HepG2 (cell line): ENCODE measurements at regions not wholly inside any gene's neighbourhood (a gene's known extent, or its start where the extent isn't known, plus 50 kb on each side); places are given as distances from the start of the nearest gene placed in this dataset.

ENCODE experiments used
- ATAC-seq: fragments of 200-7000 bp; cut with Tn5 transposase; 3 replicates; pipeline ENCODE4 v1.9.1; 2020; ENCODE audit warnings: mild to moderate bottlenecking, moderate library complexity
- BruUV-seq: library from RNA; stranded (reverse); fragments of 400-500 nt; replicated peaks from 2 replicates; lab custom pipeline; 2021; lab: Mats Ljungman, UMichigan
- CTCF ChIA-PET: fragments of 300-600 bp; formaldehyde crosslinking; extraction: SDS; loops from one replicate; lab custom pipeline; 2021; ENCODE audit warnings: low total read pairs, inconsistent platforms, low intra/inter-chr PET ratio; lab: Yijun Ruan, JAX
- POLR2A ChIA-PET: fragments of 350-600 bp; sonication (Branson Sonifier 250); formaldehyde crosslinking; loops from one replicate; lab custom pipeline; 2020; ENCODE audit warnings: antibody characterized with exemption, inconsistent platforms; lab: Yijun Ruan, JAX
- DNase-seq: peaks from one replicate; pipeline ENCODE4 v3.0.0-alpha.2; 2015; ENCODE audit warnings: low spot score
- FAIRE-seq: peaks from 3 replicates; lab custom pipeline; 2011; peaks lifted over from hg19 to GRCh38; lab: Jason Lieb, UNC
- H2AFZ ChIP-seq: one replicate; pipeline ENCODE4 v1.6.1; 2011; ENCODE audit warnings: low read length, inconsistent platforms
- H3K27ac ChIP-seq: fragments of 300-600 bp; 3 replicates; pipeline ENCODE4 v1.8.0; 2011; ENCODE audit warnings: mixed run types, mild to moderate bottlenecking, mixed read lengths, low read length, inconsistent platforms; ENCODE audit not compliant: insufficient read depth; ENCODE audit errors: extremely low read length
- H3K27me3 ChIP-seq, 2 experiments: fragments of 200-600 bp in 1 of 2; 2 replicates in 1 of 2; 3 replicates in 1 of 2; pipeline versions ENCODE4 v1.6.0 to v1.8.0; 2011; ENCODE audit warnings: low read length in 2 of 2, mild to moderate bottlenecking in 2 of 2, moderate library complexity in 2 of 2, inconsistent platforms in 1 of 2; ENCODE audit not compliant: insufficient read depth in 2 of 2, control insufficient read depth in 1 of 2
- H3K36me3 ChIP-seq, 2 experiments: fragments of 200-600 bp in 1 of 2; replicated peaks in 1 of 2; 2 replicates in 1 of 2; 3 replicates in 1 of 2; pipeline versions ENCODE4 v1.5.1 to v1.8.0; 2011; ENCODE audit warnings: low read length in 2 of 2, inconsistent platforms in 1 of 2; ENCODE audit not compliant: insufficient read depth in 2 of 2, control insufficient read depth in 1 of 2
- H3K4me1 ChIP-seq: 2 replicates; pipeline ENCODE4 v1.5.1; 2012; ENCODE audit warnings: low read length, inconsistent platforms; ENCODE audit not compliant: insufficient read depth
- H3K4me2 ChIP-seq: 2 replicates; pipeline ENCODE4 v1.6.0; 2011; ENCODE audit warnings: low read depth, low read length, inconsistent platforms
- H3K4me3 ChIP-seq, 3 experiments: fragments of 200-600 bp in 1 of 3; sonication (generic), shearing (Covaris generic) in 1 of 3; replicated peaks in 1 of 3; 2 replicates each; pipeline ENCODE4 v1.5.1; 2011 to 2016; ENCODE audit warnings: low read length in 3 of 3, inconsistent platforms in 2 of 3, low read depth in 2 of 3, mild to moderate bottlenecking in 2 of 3, control low read depth in 1 of 3, mixed read lengths in 1 of 3; ENCODE audit not compliant: insufficient read depth in 1 of 3
- H3K79me2 ChIP-seq: one replicate; pipeline ENCODE4 v1.6.1; 2011; ENCODE audit warnings: low read length, inconsistent platforms; ENCODE audit not compliant: insufficient read depth
- H3K9ac ChIP-seq: 2 replicates; pipeline ENCODE4 v1.6.0; 2011; ENCODE audit warnings: mild to moderate bottlenecking, low read depth, low read length, inconsistent platforms; ENCODE audit not compliant: insufficient read depth
- H3K9me3 ChIP-seq: 2 replicates; pipeline ENCODE4 v1.5.1; 2012; ENCODE audit warnings: mild to moderate bottlenecking, low read length
- H4K20me1 ChIP-seq: 2 replicates; pipeline ENCODE4 v1.6.0; 2011; ENCODE audit warnings: inconsistent platforms, mild to moderate bottlenecking, low read length, moderate library complexity; ENCODE audit not compliant: insufficient read depth
- HIVEP1 ChIP-seq: sonication (generic); formaldehyde crosslinking; IDR thresholded peaks from 2 replicates; pipeline ENCODE4 v1.4.0; 2020; ENCODE audit warnings: mild to moderate bottlenecking, missing genetic modification reagents
- MYNN ChIP-seq: sonication (generic); formaldehyde crosslinking; IDR thresholded peaks from 2 replicates; pipeline ENCODE4 v1.4.0; 2020; ENCODE audit warnings: mild to moderate bottlenecking, low read depth, missing genetic modification reagents
- NFE2L1 ChIP-seq: sonication (generic); formaldehyde crosslinking; IDR thresholded peaks from 2 replicates; pipeline ENCODE4 v1.4.0; 2020; ENCODE audit warnings: missing genetic modification reagents, mild to moderate bottlenecking, borderline replicate concordance
- NFKB2 ChIP-seq: sonication (generic); formaldehyde crosslinking; IDR thresholded peaks from 2 replicates; pipeline ENCODE4 v1.4.0; 2020; ENCODE audit warnings: missing genetic modification reagents, borderline replicate concordance
- NR1H2 ChIP-seq: sonication (generic); formaldehyde crosslinking; IDR thresholded peaks from 2 replicates; pipeline ENCODE4 v1.8.1; 2022; ENCODE audit warnings: low read depth, missing genetic modification reagents, borderline replicate concordance
- POLR2G ChIP-seq: fragments of 200-400 bp; formaldehyde crosslinking; IDR thresholded peaks from 2 replicates; pipeline ENCODE4 v1.6.1; 2018; ENCODE audit warnings: mild to moderate bottlenecking, low read depth, low read length, moderate library complexity
- ZFP37 ChIP-seq: sonication (generic); formaldehyde crosslinking; IDR thresholded peaks from 2 replicates; pipeline ENCODE4 v1.4.0; 2020; ENCODE audit warnings: missing genetic modification reagents, borderline replicate concordance
- ZNF230 ChIP-seq: sonication (generic); formaldehyde crosslinking; IDR thresholded peaks from 2 replicates; pipeline ENCODE4 v1.4.0; 2020; ENCODE audit warnings: mild to moderate bottlenecking, missing genetic modification reagents
- ZNF558 ChIP-seq: sonication (generic); formaldehyde crosslinking; IDR thresholded peaks from 2 replicates; pipeline ENCODE4 v1.9.0; 2022; ENCODE audit warnings: mild to moderate bottlenecking, missing genetic modification reagents, borderline replicate concordance
- ZNF567 ChIP-seq: sonication (generic); formaldehyde crosslinking; IDR thresholded peaks from 2 replicates; pipeline ENCODE4 v1.8.1; 2023; ENCODE audit warnings: mild to moderate bottlenecking, missing genetic modification reagents, borderline replicate concordance
- ZNF672 ChIP-seq: sonication (generic); formaldehyde crosslinking; IDR thresholded peaks from 2 replicates; pipeline ENCODE4 v1.8.1; 2022; ENCODE audit warnings: missing genetic modification reagents
- WGBS: methylation state at CpG from one replicate; pipeline ENCODE4 v1.1.6; 2017; ENCODE audit warnings: low lambda C conversion rate; 5-methylcytosine and 5-hydroxymethylcytosine counted together
- in situ Hi-C: cut with HindIII; loops from 2 replicates; pipeline ENCODE4 v1.10.0; 2017; ENCODE audit warnings: low pct_unique_long_range_greater_than_20kb; ENCODE audit not compliant: extremely low pct_ligation_motif_present
- intact Hi-C: fragments of 100-400 bp; cut with micrococcal nuclease; formaldehyde crosslinking; loops from one replicate; pipeline ENCODE4 v1.10.0; 2022; ENCODE audit not compliant: unreplicated experiment
- TF ChIP-seq, protein P1 (sequence below): sonication (generic); formaldehyde crosslinking; IDR thresholded peaks from 2 replicates; pipeline ENCODE4 v1.4.0; 2020; ENCODE audit warnings: mild to moderate bottlenecking, missing genetic modification reagents
- TF ChIP-seq, protein P2 (sequence below): sonication (generic); formaldehyde crosslinking; IDR thresholded peaks from 2 replicates; pipeline ENCODE4 v1.4.0; 2020; ENCODE audit warnings: missing genetic modification reagents, borderline replicate concordance

DNA sequence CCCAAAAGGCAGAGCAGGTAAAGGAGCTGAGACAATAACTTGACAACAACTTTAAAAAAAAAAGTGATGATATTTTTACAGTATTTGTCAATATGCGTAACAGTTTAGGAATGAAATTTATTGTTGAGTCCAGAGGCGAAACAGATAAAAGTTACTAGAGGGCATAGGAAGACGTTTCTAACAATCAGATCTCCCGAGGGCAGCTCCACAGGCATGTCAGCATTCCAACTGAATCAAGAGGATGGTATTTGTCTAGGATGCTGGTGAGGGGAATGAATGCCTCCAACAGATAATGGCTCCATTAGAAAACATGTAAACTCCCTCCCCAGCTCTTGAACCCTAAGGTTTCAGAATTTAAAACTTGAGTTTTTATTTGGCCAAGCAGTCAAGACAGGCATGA, 733.9 kb upstream of the SORCS1 start:
- Histone ChIP-seq H3K9ac (no peak overlapping the region), H3K27me3 (no peaks in the 10 kb centered on the region), H3K27ac (no peak overlapping the region), H3K9me3 (peaks cover 94% of the 10 kb centered on the region), H3K36me3 (no peaks in the 10 kb centered on the region), H2AFZ (no peak overlapping the region), H4K20me1 (no peaks in the 10 kb centered on the region), H3K4me3 (no peak overlapping the region), H3K4me1 (no peaks in the 10 kb centered on the region), H3K79me2 (no peaks in the 10 kb centered on the region), H3K4me2 (no peak overlapping the region)
- ChIA-PET POLR2A (no interaction called here), CTCF (no interaction called here)
- WGBS = 3% methylated on average over 4 of the region's 4 CpGs
- no TSS peak for BruUV-seq
- FAIRE-seq (no peak), ATAC-seq (no peak), DNase-seq (no peak)
- TF ChIP-seq NFKB2 (CRISPR knock-in tag) = no peak
- no peak for TF ChIP-seq NR1H2
- TF ChIP-seq ZFP37 = no peak
- no peak for TF ChIP-seq HIVEP1 (CRISPR knock-in tag)
- no peak for TF ChIP-seq NFE2L1 (CRISPR knock-in tag)
- TF ChIP-seq, protein P1, sequence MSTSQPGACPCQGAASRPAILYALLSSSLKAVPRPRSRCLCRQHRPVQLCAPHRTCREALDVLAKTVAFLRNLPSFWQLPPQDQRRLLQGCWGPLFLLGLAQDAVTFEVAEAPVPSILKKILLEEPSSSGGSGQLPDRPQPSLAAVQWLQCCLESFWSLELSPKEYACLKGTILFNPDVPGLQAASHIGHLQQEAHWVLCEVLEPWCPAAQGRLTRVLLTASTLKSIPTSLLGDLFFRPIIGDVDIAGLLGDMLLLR (CRISPR knock-in tag) = no peak
- TF ChIP-seq ZNF672 (CRISPR knock-in tag) = no peak
- TF ChIP-seq ZNF567 (CRISPR knock-in tag) = no peak
- TF ChIP-seq POLR2G = no peak
- no peak for TF ChIP-seq ZNF230
- TF ChIP-seq ZNF558 = no peak
- no peak for TF ChIP-seq MYNN (CRISPR knock-in tag)
- TF ChIP-seq, protein P2, sequence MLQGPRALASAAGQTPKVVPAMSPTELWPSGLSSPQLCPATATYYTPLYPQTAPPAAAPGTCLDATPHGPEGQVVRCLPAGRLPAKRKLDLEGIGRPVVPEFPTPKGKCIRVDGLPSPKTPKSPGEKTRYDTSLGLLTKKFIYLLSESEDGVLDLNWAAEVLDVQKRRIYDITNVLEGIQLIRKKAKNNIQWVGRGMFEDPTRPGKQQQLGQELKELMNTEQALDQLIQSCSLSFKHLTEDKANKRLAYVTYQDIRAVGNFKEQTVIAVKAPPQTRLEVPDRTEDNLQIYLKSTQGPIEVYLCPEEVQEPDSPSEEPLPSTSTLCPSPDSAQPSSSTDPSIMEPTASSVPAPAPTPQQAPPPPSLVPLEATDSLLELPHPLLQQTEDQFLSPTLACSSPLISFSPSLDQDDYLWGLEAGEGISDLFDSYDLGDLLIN (CRISPR knock-in tag) = no peak
- in situ Hi-C loops = no loop called here
- intact Hi-C loops = loop anchor here (5.0 kb wide), 1 partner anchor 1236 kb away; no protein-coding TSS in a partner anchor
